AG09319 (cell line): ENCODE measurements at regions not wholly inside any gene's neighbourhood (a gene's known extent, or its start where the extent isn't known, plus 50 kb on each side); places are given as distances from the start of the nearest gene placed in this dataset.

Experiments
- DNase-seq: peaks from one replicate; pipeline ENCODE4 v3.0.0-alpha.2; 2010; ENCODE audit warnings: low read depth; ENCODE audit errors: extremely low read depth
- TF ChIP-seq, protein P1 (sequence below): IDR thresholded peaks from 2 replicates; pipeline ENCODE4 v1.5.1; 2011; ENCODE audit warnings: low read depth, mild to moderate bottlenecking, inconsistent platforms, low read length, moderate library complexity

DNA sequence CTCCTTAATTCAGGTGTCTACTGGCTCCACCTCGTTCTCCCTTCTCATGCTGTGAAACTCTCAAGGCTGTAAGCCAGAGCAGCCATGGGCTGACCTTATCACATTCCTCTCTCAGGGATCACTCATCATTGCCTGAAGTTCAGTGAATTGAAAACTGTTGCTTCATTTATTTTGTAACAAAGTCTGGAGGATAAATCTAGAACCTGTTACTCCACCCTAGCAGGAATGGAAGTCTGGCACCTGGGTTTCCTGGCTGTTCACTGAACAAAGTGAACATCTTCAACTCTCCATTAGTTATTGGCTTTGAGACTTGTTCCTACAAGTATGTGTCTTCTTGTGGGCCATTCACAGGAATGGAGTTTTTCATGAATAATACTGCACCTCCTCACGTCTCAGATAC, 584.1 kb downstream of the PTPRU start:
- DNase-seq, result no peak
- TF ChIP-seq, protein P1, sequence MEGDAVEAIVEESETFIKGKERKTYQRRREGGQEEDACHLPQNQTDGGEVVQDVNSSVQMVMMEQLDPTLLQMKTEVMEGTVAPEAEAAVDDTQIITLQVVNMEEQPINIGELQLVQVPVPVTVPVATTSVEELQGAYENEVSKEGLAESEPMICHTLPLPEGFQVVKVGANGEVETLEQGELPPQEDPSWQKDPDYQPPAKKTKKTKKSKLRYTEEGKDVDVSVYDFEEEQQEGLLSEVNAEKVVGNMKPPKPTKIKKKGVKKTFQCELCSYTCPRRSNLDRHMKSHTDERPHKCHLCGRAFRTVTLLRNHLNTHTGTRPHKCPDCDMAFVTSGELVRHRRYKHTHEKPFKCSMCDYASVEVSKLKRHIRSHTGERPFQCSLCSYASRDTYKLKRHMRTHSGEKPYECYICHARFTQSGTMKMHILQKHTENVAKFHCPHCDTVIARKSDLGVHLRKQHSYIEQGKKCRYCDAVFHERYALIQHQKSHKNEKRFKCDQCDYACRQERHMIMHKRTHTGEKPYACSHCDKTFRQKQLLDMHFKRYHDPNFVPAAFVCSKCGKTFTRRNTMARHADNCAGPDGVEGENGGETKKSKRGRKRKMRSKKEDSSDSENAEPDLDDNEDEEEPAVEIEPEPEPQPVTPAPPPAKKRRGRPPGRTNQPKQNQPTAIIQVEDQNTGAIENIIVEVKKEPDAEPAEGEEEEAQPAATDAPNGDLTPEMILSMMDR, result no peak

DNA sequence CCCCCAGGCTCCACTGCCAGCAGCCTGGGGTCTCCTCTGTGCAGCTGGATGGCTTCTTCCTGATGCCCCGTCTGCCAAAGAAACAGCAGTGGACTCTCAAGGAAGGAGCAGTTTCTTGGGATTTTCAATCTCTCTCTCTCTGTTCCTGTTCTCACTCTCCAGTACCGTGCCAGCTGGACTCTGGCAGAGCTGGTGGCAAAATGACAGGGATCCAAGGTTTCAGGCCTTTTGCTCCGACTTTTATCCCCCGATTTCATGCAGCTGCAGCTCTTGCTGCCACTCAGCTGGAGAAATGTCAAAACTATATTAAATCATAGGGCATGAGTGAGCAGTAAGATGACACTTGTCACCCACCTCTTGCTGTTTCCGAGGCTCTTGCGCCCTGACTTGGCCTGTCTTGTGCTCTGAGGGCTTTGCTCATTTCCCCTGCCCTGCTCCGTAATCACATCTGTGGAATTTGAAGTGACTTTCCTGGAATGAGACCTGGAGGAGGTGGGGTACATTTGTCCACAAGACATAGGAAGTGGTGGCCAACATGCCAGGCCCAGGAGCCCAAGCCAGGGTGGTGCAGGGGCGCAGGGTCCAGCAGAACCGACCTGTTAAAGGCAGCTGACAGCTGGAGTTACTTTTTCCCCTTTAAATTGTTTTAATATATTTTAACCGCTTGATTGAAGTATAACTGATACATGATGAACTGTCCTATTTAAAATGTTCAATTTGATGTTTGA, 576.2 kb downstream of the PTPRU start:
- TF ChIP-seq, protein P1, result no peak

DNA sequence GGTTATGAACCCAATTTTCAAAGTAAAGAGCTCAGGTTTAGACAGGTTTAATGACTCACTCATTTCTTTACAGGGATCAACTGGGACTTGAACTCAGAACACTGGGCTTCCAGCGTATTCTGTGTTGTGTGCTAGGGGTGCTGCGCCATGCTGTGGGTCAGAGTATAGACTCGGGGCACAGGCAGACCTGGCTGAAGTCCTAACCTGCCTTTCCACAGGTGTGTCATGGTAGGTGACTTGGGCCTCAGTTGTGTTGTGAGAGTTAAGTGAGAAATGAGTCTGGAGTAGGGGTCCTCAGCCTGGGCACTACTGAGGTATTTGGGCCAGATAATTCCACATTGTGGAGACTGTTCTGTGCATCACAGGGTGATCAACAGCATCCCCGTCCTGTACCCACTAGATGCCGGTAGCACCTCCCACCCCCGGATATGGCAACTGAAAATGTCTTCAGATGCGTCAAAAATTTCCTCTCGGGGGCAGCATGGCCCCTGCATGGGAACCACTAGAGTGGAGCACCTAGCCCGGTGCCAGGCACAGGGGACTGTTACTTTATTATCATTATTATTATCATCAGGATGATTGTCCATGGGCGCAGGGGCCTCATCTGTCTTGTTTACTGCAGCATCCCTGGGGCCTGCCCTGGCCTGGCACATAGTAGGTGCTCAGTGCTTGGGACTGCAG, 575.5 kb downstream of the PTPRU start:
- TF ChIP-seq, protein P1, result no peak
- DNase-seq, result no peak

More for the DNA sequence above, 576.2 kb downstream of the PTPRU start:
- DNase-seq, result no peak

DNA sequence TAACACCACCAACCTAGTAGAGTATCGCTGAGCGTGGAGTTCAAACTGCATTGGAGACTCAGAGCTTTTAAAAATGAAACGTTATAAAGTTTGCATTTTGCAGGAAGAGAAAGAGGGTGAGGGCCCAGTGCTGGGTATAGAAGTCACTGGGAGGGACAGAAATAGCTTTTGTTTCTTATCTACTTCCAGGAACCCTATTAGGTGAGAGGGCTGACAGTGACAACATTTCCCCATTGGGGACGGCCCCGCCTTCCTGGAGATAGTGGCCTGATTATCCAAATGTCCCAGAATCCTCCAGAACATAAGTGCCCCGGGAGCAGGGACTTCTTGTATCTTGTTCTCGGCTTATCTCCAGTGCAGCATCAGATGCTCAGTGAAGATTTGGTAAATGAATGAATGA, 574.9 kb downstream of the PTPRU start:
- TF ChIP-seq, protein P1, result no peak
- no peak for DNase-seq

DNA sequence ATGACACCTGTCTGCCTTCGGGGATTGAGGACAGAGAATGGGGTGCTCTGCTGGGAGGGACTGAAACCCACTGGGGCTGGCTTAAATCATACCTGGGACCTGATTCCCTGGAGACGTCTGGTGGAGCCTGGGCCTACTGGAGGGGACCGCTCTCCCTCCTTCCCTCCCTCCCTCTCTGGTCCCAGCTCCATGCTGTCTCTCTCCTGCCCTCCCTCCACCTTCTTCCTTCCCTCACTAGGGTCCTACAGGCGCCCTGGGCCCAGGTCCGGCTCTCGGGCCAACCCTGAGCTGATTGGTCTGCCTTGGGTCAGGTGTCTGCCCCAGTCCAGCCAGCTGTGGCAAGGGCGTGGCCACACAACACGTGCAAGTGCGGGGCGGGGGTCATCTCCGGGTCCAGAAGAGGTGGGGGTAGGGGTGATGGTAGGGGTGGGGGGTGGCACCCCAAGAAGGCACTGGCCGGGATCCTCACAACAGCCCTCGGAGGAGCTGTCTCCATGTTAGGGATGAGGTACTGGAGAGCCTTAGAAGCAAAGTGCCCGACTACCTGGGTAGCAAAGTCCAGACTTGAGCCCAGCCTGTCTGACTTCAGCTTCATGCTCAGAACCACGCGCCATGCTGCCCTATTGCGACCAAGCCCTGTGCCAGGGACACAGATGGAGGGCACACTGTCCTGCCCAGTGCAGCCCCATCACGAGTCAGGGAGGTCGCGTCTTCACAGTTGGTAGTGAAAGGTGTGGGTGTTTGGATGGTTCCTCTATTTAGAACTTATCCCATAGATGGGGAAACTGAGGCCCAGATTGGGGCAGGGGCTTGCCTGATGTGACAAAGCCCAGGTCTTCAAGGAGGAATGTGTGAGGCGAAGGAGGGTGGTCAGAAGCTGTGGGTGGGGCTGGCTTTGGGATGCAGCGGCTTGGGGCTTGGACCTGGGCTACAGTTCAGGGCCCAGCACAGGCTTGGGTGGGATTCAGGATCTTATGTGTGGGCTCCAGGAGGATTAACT, 574.1 kb downstream of the PTPRU start:
- DNase-seq, result no peak
- TF ChIP-seq, protein P1, result no peak

DNA sequence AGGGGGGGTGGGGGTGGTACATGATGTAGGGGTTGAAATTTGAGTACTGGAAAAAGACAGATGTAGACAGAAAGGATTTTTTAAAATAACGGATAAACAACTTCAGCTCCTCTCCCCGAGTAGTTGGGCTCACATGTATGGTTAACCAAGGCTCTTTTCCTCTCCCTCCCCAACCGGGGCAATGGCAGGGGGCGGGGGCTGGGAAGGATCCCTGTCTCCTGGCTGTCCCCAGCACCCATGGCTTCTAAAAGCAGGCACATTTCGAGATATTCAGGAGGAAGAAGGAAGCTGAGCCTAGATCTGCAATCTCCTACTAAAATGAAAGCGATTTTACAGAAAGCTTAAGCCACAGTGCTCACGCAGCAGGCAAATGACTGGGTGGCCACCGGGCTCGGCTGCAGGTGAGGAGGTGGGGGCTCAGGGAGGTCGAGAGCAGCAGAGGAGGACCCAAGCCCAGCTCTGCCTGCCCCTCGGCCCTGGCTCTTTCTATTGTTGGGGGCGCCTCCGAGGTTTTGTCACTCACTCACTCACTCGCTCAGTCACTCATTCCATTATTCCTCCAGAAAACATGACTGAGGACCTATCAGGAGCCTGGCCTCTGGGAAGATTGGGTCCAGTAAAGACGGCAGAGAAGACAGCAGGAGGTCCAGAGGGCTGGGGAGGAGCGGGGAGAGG, 573.3 kb downstream of the PTPRU start:
- no peak for DNase-seq
- TF ChIP-seq, protein P1, result no peak
